ENCODE measurements at regions not wholly inside any gene's neighbourhood (a gene's known extent, or its start where the extent isn't known, plus 50 kb on each side); places are given as distances from the start of the nearest gene placed in this dataset.

DNA sequence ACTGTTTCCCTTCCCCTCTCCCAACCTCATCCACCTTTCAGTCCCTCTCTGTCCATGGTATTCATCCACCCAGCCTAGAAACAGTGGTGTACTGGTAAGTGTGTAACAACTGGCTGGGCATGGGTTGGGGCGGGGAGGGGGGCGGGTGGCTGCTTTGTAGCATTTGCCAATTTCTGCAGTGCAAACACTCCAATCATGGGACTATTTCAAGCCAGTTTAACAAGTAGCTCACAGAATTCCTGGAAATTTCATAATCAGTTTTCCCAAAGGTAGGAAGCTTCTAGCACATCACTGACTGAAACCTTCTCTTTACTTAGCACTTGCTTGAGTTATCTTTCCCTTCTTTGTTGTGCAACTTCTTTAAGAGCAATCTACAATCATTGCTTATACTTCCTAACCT is 100.8 kb upstream of the WASF3 start:
- TF ChIP-seq CREB1 (IDR thresholded peaks at IDR 0.05; ENCODE audit: low read depth) = no peak

DNA sequence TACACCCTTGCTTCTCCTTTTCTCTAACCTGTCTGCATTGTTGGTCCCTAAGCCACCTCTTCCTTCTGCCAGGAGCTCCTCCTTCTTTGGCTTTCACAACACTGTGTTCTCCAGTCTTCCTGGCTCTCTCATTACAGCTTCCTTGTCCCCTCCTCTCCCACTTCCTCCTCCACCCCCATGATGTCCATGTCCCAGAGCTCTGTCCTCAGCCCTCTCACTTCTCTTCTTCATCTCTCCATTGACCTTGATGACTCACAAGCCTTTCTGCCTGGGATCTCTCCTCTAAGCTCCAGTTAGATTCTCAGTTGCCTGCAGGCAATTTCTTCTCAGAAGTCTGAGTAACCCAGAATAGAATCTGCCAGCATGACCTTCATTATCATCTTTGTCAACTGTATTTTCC is 100.3 kb upstream of the WASF3 start:
- TF ChIP-seq TCF12 (IDR thresholded peaks at IDR 0.05; ENCODE audit: low read depth) = no peak
- TF ChIP-seq CREB1 (IDR thresholded peaks at IDR 0.05; ENCODE audit: low read depth) = no peak
- TF ChIP-seq, protein P1, sequence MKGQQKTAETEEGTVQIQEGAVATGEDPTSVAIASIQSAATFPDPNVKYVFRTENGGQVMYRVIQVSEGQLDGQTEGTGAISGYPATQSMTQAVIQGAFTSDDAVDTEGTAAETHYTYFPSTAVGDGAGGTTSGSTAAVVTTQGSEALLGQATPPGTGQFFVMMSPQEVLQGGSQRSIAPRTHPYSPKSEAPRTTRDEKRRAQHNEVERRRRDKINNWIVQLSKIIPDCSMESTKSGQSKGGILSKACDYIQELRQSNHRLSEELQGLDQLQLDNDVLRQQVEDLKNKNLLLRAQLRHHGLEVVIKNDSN (IDR thresholded peaks at IDR 0.05) = no peak
- TF ChIP-seq NFIC (IDR thresholded peaks at IDR 0.05) = no peak
- TF ChIP-seq TEAD4 (IDR thresholded peaks at IDR 0.05) = no peak
- TF ChIP-seq YY1 (IDR thresholded peaks at IDR 0.05; ENCODE audit: low read depth) = no peak
- TF ChIP-seq EP300 (IDR thresholded peaks at IDR 0.05; ENCODE audit: borderline replicate concordance) = no peak
- TF ChIP-seq, protein P2, sequence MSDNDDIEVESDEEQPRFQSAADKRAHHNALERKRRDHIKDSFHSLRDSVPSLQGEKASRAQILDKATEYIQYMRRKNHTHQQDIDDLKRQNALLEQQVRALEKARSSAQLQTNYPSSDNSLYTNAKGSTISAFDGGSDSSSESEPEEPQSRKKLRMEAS (IDR thresholded peaks at IDR 0.05) = no peak
- TF ChIP-seq CEBPB (IDR thresholded peaks at IDR 0.05) = no peak
- no peak for TF ChIP-seq TAF1 (IDR thresholded peaks at IDR 0.05; ENCODE audit: low read depth)
- TF ChIP-seq, protein P3, sequence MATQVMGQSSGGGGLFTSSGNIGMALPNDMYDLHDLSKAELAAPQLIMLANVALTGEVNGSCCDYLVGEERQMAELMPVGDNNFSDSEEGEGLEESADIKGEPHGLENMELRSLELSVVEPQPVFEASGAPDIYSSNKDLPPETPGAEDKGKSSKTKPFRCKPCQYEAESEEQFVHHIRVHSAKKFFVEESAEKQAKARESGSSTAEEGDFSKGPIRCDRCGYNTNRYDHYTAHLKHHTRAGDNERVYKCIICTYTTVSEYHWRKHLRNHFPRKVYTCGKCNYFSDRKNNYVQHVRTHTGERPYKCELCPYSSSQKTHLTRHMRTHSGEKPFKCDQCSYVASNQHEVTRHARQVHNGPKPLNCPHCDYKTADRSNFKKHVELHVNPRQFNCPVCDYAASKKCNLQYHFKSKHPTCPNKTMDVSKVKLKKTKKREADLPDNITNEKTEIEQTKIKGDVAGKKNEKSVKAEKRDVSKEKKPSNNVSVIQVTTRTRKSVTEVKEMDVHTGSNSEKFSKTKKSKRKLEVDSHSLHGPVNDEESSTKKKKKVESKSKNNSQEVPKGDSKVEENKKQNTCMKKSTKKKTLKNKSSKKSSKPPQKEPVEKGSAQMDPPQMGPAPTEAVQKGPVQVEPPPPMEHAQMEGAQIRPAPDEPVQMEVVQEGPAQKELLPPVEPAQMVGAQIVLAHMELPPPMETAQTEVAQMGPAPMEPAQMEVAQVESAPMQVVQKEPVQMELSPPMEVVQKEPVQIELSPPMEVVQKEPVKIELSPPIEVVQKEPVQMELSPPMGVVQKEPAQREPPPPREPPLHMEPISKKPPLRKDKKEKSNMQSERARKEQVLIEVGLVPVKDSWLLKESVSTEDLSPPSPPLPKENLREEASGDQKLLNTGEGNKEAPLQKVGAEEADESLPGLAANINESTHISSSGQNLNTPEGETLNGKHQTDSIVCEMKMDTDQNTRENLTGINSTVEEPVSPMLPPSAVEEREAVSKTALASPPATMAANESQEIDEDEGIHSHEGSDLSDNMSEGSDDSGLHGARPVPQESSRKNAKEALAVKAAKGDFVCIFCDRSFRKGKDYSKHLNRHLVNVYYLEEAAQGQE (IDR thresholded peaks at IDR 0.05; ENCODE audit: low read depth) = no peak
- TF ChIP-seq ZBTB7A (IDR thresholded peaks at IDR 0.05; ENCODE audit: low read depth) = no peak

DNA sequence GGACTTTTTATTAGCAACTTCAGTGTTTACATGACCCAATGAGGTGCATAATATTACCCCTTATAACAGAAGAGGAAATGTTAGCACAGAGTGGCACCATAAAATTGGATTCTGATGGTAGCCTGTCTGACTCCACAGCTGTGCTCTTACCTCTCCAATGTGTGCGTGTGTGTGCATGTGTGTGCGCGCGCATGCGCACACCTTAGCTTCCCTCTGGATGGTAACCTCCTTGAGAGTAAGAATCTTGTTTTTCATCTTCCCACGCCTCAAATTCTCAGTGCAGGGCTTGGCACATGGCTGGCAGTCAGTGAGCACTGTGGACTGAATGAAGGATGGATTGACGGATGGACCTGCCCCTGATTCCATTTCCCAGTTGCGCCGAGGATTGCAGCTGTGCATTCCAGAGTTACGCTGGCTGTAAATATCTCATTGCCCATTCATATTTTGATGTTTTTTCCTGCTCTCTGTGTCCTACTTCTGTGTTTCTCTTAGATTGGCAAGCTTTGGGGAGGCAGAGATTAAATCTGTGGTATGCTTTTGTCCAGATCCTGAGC is 99.2 kb upstream of the WASF3 start:
- no peak for TF ChIP-seq CEBPB (IDR thresholded peaks at IDR 0.05)
- TF ChIP-seq ZBTB7A (IDR thresholded peaks at IDR 0.05; ENCODE audit: low read depth) = no peak
- no peak for TF ChIP-seq EP300 (IDR thresholded peaks at IDR 0.05; ENCODE audit: borderline replicate concordance)
- no peak for TF ChIP-seq NFIC (IDR thresholded peaks at IDR 0.05)
- no peak for TF ChIP-seq TAF1 (IDR thresholded peaks at IDR 0.05; ENCODE audit: low read depth)
- no peak for TF ChIP-seq RAD21 (IDR thresholded peaks at IDR 0.05; ENCODE audit: low read depth)
- TF ChIP-seq EGR1 (IDR thresholded peaks at IDR 0.05) = no peak
- TF ChIP-seq CREB1 (IDR thresholded peaks at IDR 0.05; ENCODE audit: low read depth) = no peak
- TF ChIP-seq, protein P1 (IDR thresholded peaks at IDR 0.05) = no peak
- TF ChIP-seq TCF12 (IDR thresholded peaks at IDR 0.05; ENCODE audit: low read depth) = no peak
- TF ChIP-seq, protein P2 (IDR thresholded peaks at IDR 0.05) = no peak
- no peak for TF ChIP-seq YY1 (IDR thresholded peaks at IDR 0.05; ENCODE audit: low read depth)
- TF ChIP-seq FOXM1 (IDR thresholded peaks at IDR 0.05; ENCODE audit: borderline replicate concordance, low read depth) = no peak

DNA sequence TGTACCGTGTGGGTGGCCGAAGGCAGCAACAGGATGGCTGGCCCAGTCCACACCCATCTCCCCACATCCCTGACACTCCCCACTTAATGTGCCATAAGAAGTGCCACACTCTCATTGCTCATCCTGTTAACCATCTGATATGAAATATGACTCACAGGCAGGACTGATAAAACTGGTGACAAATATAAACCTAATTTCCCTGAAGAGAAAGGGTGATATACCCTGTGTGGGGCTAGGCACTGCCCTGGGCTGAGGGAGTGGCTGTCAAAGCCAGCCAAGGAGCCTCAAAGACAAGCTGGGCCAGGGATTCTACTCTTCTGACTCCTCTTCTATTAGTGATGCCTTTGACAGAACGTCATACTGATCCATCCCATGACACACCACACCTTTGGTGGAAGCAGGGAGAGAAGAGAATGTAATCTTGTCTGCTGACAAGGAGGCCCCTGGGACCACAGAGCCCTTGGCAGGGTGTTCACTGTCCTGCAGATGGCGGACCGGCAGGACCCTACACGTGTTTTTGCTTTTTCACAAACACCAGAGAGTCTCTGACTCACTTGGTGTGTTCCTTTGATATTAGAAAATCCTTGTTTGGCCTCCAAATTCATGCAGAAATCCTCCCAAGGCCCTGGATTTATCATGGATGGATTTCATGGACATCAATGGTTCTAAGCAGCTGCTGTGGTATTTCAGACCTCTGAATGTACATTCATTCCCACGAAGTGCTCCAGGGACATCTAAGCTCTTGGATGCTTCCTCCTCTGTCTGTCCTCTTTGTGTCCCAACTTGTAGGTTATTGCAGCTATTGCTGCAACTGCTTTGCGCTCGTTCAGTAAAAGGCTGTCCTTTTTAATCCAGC is 98.0 kb upstream of the WASF3 start:
- TF ChIP-seq TAF1 (IDR thresholded peaks at IDR 0.05; ENCODE audit: low read depth) = no peak
- no peak for TF ChIP-seq EGR1 (IDR thresholded peaks at IDR 0.05)
- no peak for TF ChIP-seq RAD21 (IDR thresholded peaks at IDR 0.05; ENCODE audit: low read depth)
- no peak for TF ChIP-seq NFIC (IDR thresholded peaks at IDR 0.05)
- TF ChIP-seq, protein P1 (IDR thresholded peaks at IDR 0.05) = no peak
- no peak for TF ChIP-seq TEAD4 (IDR thresholded peaks at IDR 0.05)
- no peak for TF ChIP-seq EP300 (IDR thresholded peaks at IDR 0.05; ENCODE audit: borderline replicate concordance)
- no peak for TF ChIP-seq FOXM1 (IDR thresholded peaks at IDR 0.05; ENCODE audit: borderline replicate concordance, low read depth)
- no peak for TF ChIP-seq CREB1 (IDR thresholded peaks at IDR 0.05; ENCODE audit: low read depth)
- TF ChIP-seq, protein P2 (IDR thresholded peaks at IDR 0.05) = no peak
- TF ChIP-seq TCF12 (IDR thresholded peaks at IDR 0.05; ENCODE audit: low read depth) = no peak
- no peak for TF ChIP-seq CEBPB (IDR thresholded peaks at IDR 0.05)
- no peak for TF ChIP-seq ZBTB7A (IDR thresholded peaks at IDR 0.05; ENCODE audit: low read depth)
- TF ChIP-seq YY1 (IDR thresholded peaks at IDR 0.05; ENCODE audit: low read depth) = no peak
- TF ChIP-seq, protein P3 (IDR thresholded peaks at IDR 0.05; ENCODE audit: low read depth) = no peak

DNA sequence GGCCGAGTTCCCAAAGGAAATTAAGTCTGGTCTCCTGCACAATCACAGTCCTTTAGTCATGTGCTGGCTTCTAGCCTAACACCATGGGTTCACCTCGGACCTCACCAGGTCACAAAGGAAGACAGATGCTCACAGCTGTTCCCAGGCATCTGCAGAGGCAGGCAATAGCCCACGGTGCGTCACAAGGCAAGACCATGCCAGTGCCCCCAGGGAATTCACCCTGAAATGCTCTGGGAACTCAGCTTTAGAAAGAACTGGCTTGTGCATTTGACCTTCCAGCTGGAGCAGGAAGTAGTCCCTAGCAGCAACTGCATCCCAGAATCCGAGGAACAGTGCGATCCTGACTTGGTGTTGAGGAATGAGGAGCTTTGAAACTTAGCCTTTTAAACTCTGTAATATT is 96.8 kb upstream of the WASF3 start:
- TF ChIP-seq, protein P3 (IDR thresholded peaks at IDR 0.05; ENCODE audit: low read depth) = no peak
- no peak for TF ChIP-seq EP300 (IDR thresholded peaks at IDR 0.05; ENCODE audit: borderline replicate concordance)

All from Ishikawa (cell line).